ENCODE measurements at regions not wholly inside any gene's neighbourhood (a gene's known extent, or its start where the extent isn't known, plus 50 kb on each side); places are given as distances from the start of the nearest gene placed in this dataset.

DNA sequence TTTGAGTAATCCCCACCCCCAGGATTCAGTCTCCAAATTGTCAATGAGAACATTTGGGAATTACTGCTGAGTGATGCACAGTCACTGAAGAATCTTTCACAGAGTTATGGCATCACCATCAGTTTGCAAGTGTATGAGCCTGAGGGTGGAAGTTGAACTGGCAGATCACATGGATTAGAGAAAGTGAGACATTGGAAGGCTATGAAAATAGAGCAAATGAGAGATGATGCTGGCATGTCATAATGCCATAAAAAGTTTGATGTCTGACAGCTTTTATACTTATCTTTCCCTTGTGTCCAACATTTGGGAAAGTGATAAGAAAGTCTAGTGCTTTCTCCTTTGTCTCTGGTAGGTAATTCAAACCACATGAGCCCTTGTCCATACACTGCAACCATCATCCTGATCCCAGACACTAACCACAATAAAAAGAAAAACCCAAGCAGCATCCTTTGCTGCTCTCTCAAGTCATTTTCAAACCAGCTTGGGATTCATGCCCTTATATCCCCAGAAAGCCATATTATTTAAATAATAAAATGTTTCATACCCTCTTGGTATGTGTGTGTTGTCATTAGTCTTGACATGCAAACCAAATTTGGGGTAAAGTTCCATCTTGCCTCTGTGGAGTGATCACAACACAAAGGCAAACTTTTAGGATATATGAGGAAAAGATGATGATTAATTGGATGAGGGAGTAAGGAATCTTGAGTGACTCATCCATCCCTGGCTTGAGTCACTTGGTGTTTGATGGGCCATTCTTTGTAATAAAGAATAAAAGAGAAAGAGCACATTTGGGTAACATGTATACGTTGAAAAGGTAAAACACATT is 438.9 kb downstream of the GRXCR1 start:
- no peak for ATAC-seq
- no peak for DNase-seq (ENCODE audit: low spot score)
- intact Hi-C loops (cut with DNase I): no loop called here

- no peak for DNase-seq (ENCODE audit: low spot score)
- intact Hi-C loops (cut with DNase I): no loop called here
- no peak for ATAC-seq
Measured at GRCh38 chr4:43332052-43332425, 439.5 kb downstream of the GRXCR1 start.

DNA sequence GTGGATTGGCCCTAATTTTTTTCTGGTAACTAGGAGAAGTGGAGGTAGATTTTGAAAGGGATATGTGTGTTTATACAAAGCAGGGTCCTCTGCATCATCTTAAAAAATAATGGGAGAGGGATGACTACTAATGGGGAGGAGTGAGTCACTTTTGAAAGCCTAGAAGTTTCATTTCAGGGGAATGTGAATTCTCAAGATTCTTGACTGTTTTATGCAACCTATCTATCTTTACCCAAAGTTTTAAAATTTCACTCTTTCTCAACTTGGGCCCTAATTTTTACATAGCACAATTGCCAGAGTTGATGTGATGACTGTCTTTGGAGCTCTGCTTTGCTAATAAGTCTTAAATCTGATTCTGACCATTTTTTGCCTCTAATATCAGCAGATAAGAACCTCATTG is 445.2 kb downstream of the GRXCR1 start:
- ATAC-seq (no peak), DNase-seq (ENCODE audit: low spot score) (no peak)
- intact Hi-C loops (cut with DNase I): no loop called here

DNA sequence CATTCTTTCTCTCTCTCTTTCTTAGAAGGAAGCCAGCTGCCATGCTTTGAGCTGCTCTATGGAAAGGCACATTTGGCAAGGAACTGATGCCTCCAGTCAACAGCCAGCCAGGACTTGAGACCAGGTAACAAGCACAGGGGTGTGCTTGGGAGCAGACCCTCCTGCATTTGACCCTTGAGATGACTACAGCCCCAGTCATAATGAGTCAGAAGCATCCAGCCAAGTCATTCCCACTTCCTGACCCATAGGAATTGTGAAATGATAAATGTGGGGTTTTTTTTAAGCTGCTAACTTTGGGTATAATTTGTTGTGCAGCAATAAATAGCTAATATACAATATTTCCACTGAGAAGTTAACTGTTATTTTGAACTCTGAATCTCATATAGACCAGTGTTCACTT is 446.9 kb downstream of the GRXCR1 start:
- no peak for DNase-seq (ENCODE audit: low spot score)
- intact Hi-C loops (cut with DNase I): no loop called here
- no peak for ATAC-seq

- DNase-seq (ENCODE audit: low spot score) (no peak), ATAC-seq (no peak)
- intact Hi-C loops (cut with DNase I): no loop called here
Measured at GRCh38 chr4:43341741-43342140, 449.2 kb downstream of the GRXCR1 start.

GRCh38 chr4:43343298-43343697 is 450.8 kb downstream of the GRXCR1 start:
- ATAC-seq (no peak), DNase-seq (ENCODE audit: low spot score) (no peak)
- intact Hi-C loops (cut with DNase I): no loop called here

DNA sequence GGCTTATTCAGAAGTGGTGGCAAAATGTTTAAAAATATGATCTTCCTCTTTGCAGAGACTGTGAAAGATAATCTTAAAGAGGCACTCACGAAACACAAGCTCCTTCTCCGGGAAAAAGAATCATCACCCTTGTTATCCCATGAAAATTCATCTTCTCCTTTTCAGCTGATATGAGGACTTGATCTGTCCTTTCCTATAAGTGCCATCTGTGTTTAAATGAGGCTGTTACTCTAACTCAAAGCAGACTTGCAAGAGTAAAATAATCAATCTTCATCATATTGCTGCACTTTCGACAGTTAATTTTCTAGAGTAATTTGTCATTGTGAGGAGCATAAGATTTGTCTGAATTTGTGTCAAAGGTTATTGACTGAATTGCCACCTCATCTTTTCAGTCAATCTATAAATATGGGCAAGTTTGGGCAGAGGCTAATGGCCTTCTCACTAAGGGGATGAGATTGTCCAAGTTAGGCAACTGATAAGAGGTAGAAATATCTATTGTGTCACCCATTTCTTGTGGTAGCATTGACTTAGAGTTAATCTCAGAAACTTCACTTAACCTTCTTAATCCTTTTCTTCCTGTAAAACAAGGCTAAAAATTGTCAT is 452.9 kb downstream of the GRXCR1 start:
- ATAC-seq (no peak), DNase-seq (ENCODE audit: low spot score) (no peak)
- intact Hi-C loops (cut with DNase I): no loop called here

- intact Hi-C loops (cut with DNase I): no loop called here
- no peak for ATAC-seq
- no peak for DNase-seq (ENCODE audit: low spot score)
Measured at GRCh38 chr4:43348591-43348990, 456.1 kb downstream of the GRXCR1 start.

- intact Hi-C loops (cut with DNase I): no loop called here
- ATAC-seq (no peak), DNase-seq (ENCODE audit: low spot score) (no peak)
Measured at GRCh38 chr4:43351970-43352806, 459.7 kb downstream of the GRXCR1 start.

DNA sequence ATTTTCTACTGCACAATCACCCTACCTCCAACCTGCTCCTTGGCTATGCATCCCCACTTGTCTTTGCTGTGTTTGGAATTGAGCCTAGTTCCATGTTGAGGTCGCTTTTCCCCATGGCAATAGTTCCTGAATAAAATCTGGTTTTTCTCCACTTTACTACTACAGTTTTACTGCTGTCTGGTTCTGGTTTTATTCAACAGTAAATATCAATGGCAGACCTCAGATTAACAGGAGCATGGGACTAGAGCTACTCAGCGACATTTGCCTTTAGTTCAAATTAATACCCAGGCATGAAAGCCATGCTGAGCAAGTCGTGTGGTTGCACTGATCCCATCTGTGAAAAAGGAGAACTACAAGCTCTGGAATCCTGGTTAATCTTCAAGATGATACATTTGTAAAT is 460.3 kb downstream of the GRXCR1 start:
- intact Hi-C loops (cut with DNase I): no loop called here
- DNase-seq (ENCODE audit: low spot score): no peak
- ATAC-seq: no peak

- DNase-seq (ENCODE audit: low spot score) (no peak), ATAC-seq (no peak)
- intact Hi-C loops (cut with DNase I): no loop called here
Measured at GRCh38 chr4:43353552-43353951, 461.0 kb downstream of the GRXCR1 start.

- no peak for ATAC-seq
- intact Hi-C loops (cut with DNase I): no loop called here
- DNase-seq (ENCODE audit: low spot score): no peak
Measured at GRCh38 chr4:43356786-43357185, 464.3 kb downstream of the GRXCR1 start.

DNA sequence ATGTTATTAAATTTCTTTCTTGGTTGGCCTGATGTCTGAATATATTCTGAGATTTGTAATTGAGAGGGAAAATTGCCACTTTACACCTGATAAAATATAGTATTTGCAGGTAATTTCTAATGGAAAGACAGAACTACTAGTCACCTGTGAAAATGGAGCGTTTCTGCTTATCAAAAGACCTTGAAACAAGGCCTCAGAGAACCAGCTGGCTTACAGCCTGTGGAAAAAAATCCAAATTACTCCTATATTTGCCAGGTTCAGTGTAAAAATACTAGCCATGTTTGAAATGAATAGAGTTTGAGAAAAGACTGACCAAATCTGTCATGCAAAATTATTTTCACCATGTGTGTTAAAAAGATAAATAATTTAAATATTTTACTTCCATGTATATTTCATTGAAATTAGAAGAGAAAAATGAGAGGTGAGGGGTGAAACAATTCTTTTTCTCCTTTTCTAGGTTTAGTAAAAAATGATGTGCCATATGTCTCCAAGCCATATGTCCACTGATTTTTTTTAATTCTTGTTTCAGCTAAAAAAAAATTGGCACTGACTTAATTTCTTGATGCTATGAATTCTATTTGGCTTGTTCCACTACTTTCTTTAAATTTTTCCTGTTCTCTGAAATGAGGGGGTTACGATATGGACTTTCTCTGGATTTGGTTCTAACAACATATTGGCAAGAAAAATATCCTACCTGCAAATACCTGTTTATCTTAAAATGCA is 464.9 kb downstream of the GRXCR1 start:
- intact Hi-C loops (cut with DNase I): no loop called here
- ATAC-seq (no peak), DNase-seq (ENCODE audit: low spot score) (no peak)

GRCh38 chr4:43360296-43360695 is 467.8 kb downstream of the GRXCR1 start:
- intact Hi-C loops (cut with DNase I): no loop called here
- ATAC-seq: no peak
- DNase-seq (ENCODE audit: low spot score): no peak

GRCh38 chr4:43362875-43363636 is 470.5 kb downstream of the GRXCR1 start:
- no peak for ATAC-seq
- no peak for DNase-seq (ENCODE audit: low spot score)
- intact Hi-C loops (cut with DNase I): no loop called here

GRCh38 chr4:43369036-43369594 is 476.6 kb downstream of the GRXCR1 start:
- no peak for DNase-seq (ENCODE audit: low spot score)
- intact Hi-C loops (cut with DNase I): no loop called here
- no peak for ATAC-seq

GRCh38 chr4:43373201-43373600 is 480.7 kb downstream of the GRXCR1 start:
- intact Hi-C loops (cut with DNase I): no loop called here
- ATAC-seq: no peak
- DNase-seq (ENCODE audit: low spot score): no peak

- ATAC-seq (no peak), DNase-seq (ENCODE audit: low spot score) (no peak)
- intact Hi-C loops (cut with DNase I): no loop called here
Measured at GRCh38 chr4:43374216-43374751, 481.8 kb downstream of the GRXCR1 start.
